Left lung (tissue), 4 donors: ENCODE measurements at regions not wholly inside any gene's neighbourhood (a gene's known extent, or its start where the extent isn't known, plus 50 kb on each side); places are given as distances from the start of the nearest gene placed in this dataset.
"Not testable (repeated sequence)": the region's sequence is repeated elsewhere in the genome, so short reads cannot be mapped to it uniquely, and the experiment has no call there.

Experiments used
- ATAC-seq: fragments of 200-7000 bp; cut with Tn5 transposase; one replicate; pipeline ENCODE4 v1.9.1; 2020; ENCODE audit warnings: moderate library complexity
- DNase-seq, 4 donors: peaks; one replicate each; pipeline ENCODE4 v3.0.0-alpha.2; 2013 to 2020
- H3K27ac ChIP-seq, 2 donors: fragments of 200-600 bp; sonication (generic) in 1 of 2; one replicate each; pipeline versions ENCODE4 v1.5.0 to v1.8.0; 2020 to 2021
- H3K27me3 ChIP-seq, 2 donors: fragments of 200-600 bp; sonication (generic) in 1 of 2; one replicate each; pipeline versions ENCODE4 v1.5.0 to v1.8.0; 2020 to 2021
- H3K36me3 ChIP-seq, 2 donors: fragments of 200-600 bp; sonication (generic) in 1 of 2; one replicate each; pipeline versions ENCODE4 v1.5.0 to v1.8.0; 2020 to 2021
- H3K4me1 ChIP-seq, 2 donors: fragments of 200-600 bp; one replicate each; pipeline ENCODE4 v1.8.0; 2021
- H3K4me3 ChIP-seq, 2 donors: fragments of 200-600 bp; sonication (generic) in 1 of 2; one replicate each; pipeline versions ENCODE4 v1.5.0 to v1.8.0; 2020 to 2021; ENCODE audit warnings: mild to moderate bottlenecking in 1 of 2
- H3K9me3 ChIP-seq, 2 donors: fragments of 200-600 bp; sonication (generic) in 1 of 2; one replicate each; pipeline versions ENCODE4 v1.5.0 to v1.8.0; 2020 to 2021
- CTCF ChIP-seq, 2 donors: fragments of 200-600 bp; sonication (generic) in 1 of 2; IDR thresholded peaks; one replicate each; pipeline versions ENCODE4 v1.5.0 to v1.8.0; 2021; ENCODE audit warnings: antibody characterized with exemption in 2 of 2
- intact Hi-C, 2 donors: fragments of 100-400 bp; cut with DNase I; formaldehyde crosslinking; loops; one replicate each; pipeline versions ENCODE4 v1.11.2 to v1.14.2; 2022
- donor health status: DM: no; HTN: yes; CAD: no.
- donor health status: DM: no; HTN: no; CAD: no.

DNA sequence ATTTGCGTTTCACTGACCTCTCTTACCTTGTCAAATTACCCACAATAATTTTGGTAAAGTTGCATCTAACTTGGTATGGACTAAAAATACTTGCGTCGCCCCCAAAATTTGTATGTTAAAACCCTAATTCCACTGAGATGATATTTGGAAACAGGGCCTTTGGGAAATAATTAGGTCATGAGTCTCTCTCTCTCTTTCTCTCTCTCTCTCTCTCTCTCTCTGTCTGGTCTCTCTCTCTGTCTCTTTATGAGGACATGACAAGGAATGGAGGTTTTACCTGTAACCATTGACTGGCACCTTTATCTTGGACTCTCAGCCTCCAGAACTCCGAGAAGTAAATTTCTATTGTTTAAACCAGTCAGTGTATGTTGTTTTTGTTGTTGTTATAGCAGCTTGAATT, 111.5 kb upstream of the BDP1 start:
- H3K27ac ChIP-seq, ATAC-seq, H3K4me1 ChIP-seq, intact Hi-C loops, H3K9me3 ChIP-seq, H3K36me3 ChIP-seq, H3K4me3 ChIP-seq, DNase-seq, H3K27me3 ChIP-seq: not testable (repeated sequence)

DNA sequence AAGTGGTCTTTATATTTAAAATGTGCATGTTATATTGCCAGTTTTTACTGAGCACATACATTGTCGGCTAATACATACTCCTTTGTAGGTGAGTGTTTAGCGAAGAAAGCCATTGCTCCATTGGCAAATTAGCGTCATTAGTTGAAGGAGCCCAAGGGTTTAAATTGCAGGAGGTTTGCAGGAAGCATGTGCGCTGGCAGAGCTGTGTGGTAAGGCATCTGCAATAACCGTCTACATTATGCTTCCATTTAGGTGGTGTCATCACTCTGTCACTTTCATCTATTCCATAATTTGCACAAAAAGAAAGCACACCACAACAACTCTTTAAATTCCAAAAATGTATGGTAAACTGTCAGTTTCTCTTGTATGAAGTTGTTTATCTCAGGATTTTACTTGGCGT, 82.8 kb upstream of the BDP1 start:
- H3K27me3 ChIP-seq, H3K9me3 ChIP-seq, H3K27ac ChIP-seq, intact Hi-C loops, H3K36me3 ChIP-seq, H3K4me1 ChIP-seq, H3K4me3 ChIP-seq, ATAC-seq: not testable (repeated sequence)
- DNase-seq, result peak in 1 of 4 donors; percentile 16

DNA sequence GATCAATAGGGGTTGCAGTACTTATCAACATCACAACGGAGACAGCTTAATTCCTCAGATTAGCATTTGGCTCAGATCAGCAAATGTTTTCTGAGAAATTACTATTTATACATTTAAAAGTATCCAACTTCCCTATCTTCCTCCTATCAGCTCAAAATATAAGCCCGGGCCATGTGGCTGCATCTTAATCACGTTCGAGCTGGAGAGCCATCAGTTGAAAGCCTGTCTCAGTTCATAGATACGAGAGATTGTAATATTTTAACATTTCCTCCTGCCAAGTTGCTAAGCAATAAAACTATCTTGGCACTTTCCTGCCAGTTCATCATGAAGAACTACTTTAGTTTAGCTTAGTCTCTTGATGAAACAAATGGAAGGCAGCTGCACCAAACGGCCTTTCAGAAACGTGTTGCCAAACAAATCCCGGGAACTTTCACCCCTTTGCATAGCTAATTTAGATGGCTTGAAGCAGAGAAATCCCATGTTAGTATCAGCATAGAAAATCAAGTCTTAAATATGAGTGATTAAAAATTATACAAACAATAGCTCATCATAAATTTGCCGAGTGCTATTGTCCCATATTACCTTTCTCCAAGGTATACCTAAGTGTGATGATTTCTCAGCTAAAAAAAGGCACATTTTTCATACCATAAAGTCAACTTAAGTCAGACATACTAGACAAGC, 82.3 kb upstream of the BDP1 start:
- intact Hi-C loops, ATAC-seq, H3K9me3 ChIP-seq, H3K27ac ChIP-seq, H3K27me3 ChIP-seq, H3K36me3 ChIP-seq, H3K4me1 ChIP-seq, H3K4me3 ChIP-seq: not testable (repeated sequence)
- peak in 2 of 4 donors; percentile 43 to 58 for DNase-seq

DNA sequence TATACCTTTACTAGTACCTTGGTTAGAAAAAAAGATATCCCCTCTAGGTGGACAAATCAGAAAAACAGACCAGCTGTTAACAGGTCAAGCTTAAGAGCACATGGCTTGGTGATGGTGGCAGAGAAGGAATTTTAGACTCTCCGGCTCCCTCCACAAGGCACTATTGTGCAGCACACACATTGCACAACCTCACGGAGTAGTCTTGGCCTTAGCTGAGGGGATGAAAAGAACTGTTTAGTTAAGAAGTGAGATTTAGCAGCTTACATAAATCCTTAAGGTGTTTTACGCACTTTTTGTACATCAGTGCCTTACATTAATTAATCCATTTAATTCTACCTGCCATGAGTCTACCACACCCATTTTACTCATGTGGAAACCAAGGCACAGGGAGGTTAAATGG, 71.2 kb upstream of the BDP1 start:
- H3K9me3 ChIP-seq, DNase-seq, H3K4me3 ChIP-seq, H3K4me1 ChIP-seq, intact Hi-C loops, ATAC-seq, H3K36me3 ChIP-seq, H3K27ac ChIP-seq, H3K27me3 ChIP-seq: not testable (repeated sequence)

DNA sequence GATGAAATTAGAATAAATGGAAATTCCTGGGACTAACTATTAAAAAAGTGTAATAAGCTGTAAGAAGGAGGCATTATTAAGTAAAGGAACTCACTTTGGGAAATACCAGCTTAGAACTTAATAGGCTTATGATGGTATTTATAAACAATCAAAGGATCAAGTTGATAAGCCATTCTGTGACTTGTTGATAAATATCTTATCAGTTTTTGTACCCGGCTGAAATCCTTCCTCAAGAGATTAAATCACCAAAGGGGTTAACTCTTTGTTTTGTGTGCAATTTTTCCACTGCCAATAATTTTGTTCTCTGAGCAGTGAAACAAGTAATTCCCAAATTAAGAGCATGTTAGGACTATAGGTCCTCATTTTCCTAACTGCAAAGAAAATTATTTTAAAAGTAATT, 70.7 kb upstream of the BDP1 start:
- H3K4me3 ChIP-seq, result no peak overlapping the region
- H3K4me1 ChIP-seq, result no peaks in the 10 kb centered on the region
- intact Hi-C loops, result no loop called here
- H3K27me3 ChIP-seq, result no peaks in the 10 kb centered on the region
- H3K27ac ChIP-seq, result no peak overlapping the region
- no peak for TF ChIP-seq CTCF (IDR thresholded peaks at IDR 0.05)
- no peaks in the 10 kb centered on the region for H3K36me3 ChIP-seq
- ATAC-seq (no peak), DNase-seq (no peak)
- no peaks in the 10 kb centered on the region for H3K9me3 ChIP-seq

- DNase-seq, H3K9me3 ChIP-seq, H3K27me3 ChIP-seq, ATAC-seq, H3K4me1 ChIP-seq, intact Hi-C loops, H3K36me3 ChIP-seq, H3K4me3 ChIP-seq, H3K27ac ChIP-seq: not testable (repeated sequence)
Observed at GRCh38 chr5:71385208-71385607, 70.2 kb upstream of the BDP1 start.

- H3K27me3 ChIP-seq, H3K27ac ChIP-seq, H3K4me3 ChIP-seq, intact Hi-C loops, H3K9me3 ChIP-seq, ATAC-seq, H3K36me3 ChIP-seq, H3K4me1 ChIP-seq: not testable (repeated sequence)
- DNase-seq, result peak in 2 of 4 donors; percentile 29 to 64
Observed at GRCh38 chr5:71388184-71388583, 67.3 kb upstream of the BDP1 start.

- H3K27me3 ChIP-seq, H3K27ac ChIP-seq, H3K9me3 ChIP-seq, H3K36me3 ChIP-seq, H3K4me1 ChIP-seq, H3K4me3 ChIP-seq, intact Hi-C loops, ATAC-seq, DNase-seq: not testable (repeated sequence)
Observed at GRCh38 chr5:71398400-71398799, 57.1 kb upstream of the BDP1 start.

DNA sequence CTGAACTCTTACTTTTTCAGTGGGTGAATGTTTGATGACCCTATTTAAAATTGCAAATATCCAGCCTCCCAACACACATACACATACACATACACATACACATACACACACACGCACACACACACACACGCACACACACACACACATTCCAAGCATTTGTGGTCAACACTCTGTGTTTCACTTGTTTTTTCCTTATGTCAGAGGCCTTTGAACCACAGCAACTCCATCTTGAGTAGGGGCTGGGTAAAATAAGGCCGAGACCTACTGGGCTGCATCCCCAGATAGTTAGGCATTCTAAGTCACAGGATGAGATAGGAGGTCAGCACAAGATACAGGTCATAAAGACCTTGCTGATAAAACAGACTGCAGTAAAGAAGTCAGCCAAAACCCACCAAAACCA, 56.6 kb upstream of the BDP1 start:
- H3K9me3 ChIP-seq, ATAC-seq, intact Hi-C loops, H3K4me3 ChIP-seq, H3K27ac ChIP-seq, H3K4me1 ChIP-seq, DNase-seq, H3K27me3 ChIP-seq, H3K36me3 ChIP-seq: not testable (repeated sequence)

DNA sequence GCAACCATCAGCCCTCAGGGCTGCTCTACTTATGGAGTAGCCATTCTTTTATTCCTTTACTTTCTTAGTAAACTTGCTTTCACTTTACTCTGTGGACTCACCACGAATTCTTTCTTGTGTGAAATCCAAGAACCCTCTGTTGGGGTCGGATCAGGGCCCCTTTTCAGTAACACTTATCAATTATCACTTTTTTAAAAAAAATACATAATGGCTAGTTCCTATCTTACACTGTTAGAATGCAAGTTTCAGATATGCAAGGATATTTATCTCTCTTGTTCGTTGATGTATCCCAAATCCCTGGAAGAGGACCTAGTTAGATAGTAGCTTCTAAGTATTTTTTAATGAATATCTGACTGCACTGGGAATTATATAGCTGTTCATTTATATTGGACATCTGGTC, 56.0 kb upstream of the BDP1 start:
- peak in 1 of 4 donors; percentile 43 for DNase-seq
- H3K36me3 ChIP-seq, H3K9me3 ChIP-seq, ATAC-seq, H3K4me3 ChIP-seq, H3K27me3 ChIP-seq, H3K4me1 ChIP-seq, H3K27ac ChIP-seq, intact Hi-C loops: not testable (repeated sequence)

DNA sequence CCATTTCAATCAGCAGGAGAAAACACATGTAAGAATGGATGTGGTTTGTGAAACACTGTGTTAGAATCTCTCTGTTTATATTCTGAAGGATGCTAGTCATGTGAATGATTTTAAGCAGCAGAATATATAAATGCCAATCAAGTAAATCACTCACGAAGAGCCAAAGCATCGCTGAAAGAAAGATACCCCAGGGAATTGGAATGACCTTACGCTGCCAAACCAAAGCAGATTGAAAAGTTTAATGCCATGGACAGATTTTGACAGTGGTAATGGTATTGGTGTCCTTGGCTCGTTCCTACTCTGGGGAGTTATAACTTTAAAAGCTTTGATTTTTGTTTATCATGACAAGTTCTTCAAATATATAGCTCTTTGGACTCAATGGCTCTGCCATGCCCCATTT, 54.8 kb upstream of the BDP1 start:
- intact Hi-C loops, DNase-seq, H3K9me3 ChIP-seq, H3K36me3 ChIP-seq, H3K4me3 ChIP-seq, H3K27ac ChIP-seq, H3K4me1 ChIP-seq, H3K27me3 ChIP-seq, ATAC-seq: not testable (repeated sequence)

DNA sequence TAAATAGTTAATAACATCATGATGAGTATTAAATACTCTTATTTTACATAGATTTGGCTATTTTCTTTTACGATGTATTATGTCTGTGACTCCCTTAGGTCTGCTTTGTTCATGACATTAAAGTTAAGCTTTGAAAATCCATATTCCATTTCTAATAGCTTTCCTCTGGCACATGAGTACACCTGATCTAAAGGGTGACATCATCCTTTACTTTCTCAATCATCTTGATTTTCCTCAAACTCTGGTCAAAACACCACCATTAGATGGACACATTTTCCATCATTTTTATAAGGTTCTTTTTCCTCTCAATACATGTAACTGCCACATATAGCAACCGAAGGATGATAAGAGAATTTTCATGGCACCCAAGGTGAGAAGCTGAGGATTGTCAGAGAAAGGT, 54.3 kb upstream of the BDP1 start:
- ATAC-seq, H3K27me3 ChIP-seq, H3K4me3 ChIP-seq, H3K27ac ChIP-seq, intact Hi-C loops, H3K4me1 ChIP-seq, H3K9me3 ChIP-seq, DNase-seq, H3K36me3 ChIP-seq: not testable (repeated sequence)

GRCh38 chr5:71401564-71401963, 53.9 kb upstream of the BDP1 start:
- intact Hi-C loops, H3K36me3 ChIP-seq, H3K9me3 ChIP-seq, H3K4me1 ChIP-seq, ATAC-seq, H3K4me3 ChIP-seq, H3K27me3 ChIP-seq, H3K27ac ChIP-seq, DNase-seq: not testable (repeated sequence)
